HG03064 (cell line): ENCODE measurements at regions not wholly inside any gene's neighbourhood (a gene's known extent, or its start where the extent isn't known, plus 50 kb on each side); places are given as distances from the start of the nearest gene placed in this dataset.
"Not testable (repeated sequence)": the region's sequence is repeated elsewhere in the genome, so short reads cannot be mapped to it uniquely, and the experiment has no call there.

ENCODE experiments used
- ATAC-seq: cut with Tn5 transposase; IDR thresholded peaks from one replicate; pipeline ENCODE4 v1.9.1; 2021; ENCODE audit warnings: low read depth; ENCODE audit not compliant: unreplicated experiment

DNA sequence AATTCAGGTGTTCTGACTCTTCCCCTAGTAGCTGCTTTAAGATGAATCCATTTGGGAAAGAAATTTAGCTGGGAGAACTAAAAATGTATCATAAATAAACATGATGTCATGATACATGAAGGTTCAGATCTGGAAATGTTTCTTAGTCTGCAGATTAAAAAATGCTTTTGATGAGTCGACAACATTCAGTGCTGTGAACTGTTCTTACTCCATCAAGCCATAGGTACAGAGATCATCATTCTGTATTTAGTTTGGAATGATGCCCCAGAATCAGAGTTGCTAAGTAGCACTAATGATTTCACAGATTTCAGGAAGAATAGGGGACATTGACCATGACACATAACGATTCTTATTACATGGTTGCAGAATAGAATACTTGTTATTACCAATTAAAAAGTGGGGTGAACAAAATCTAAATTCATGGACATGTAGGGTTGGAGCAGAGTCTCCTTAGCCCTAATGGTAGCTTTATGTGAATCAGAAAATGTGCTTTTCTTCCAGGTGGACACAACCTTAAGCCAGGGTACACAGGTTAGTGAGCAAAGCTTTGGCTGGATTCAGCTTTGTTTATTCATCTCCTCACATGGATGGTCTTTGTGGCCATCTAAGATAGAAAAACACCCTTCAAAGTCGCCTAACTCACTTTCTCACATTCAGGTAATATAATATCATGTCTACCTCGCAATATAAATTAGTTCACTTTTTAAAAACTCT is 205.4 kb upstream of the SEL1L start:
- no peak for ATAC-seq

DNA sequence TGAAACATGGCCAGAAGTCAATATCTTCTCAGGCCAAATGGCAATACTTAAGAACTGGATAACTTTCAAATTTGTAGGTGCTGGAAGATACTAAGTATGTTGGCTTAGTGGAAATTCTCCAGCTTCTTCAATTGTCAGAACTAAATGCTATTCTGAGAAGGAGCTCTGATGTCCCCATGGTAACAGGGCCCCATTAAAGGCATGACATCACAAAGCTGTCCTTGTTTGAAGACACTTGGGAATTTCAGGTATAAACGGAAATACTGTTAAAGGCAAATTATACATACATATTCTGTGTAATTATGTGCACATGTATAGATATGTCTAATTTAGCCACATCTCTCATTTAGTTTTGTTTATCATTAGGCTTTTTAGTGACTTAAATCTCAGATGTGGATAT is 210.0 kb upstream of the SEL1L start:
- ATAC-seq: no peak

DNA sequence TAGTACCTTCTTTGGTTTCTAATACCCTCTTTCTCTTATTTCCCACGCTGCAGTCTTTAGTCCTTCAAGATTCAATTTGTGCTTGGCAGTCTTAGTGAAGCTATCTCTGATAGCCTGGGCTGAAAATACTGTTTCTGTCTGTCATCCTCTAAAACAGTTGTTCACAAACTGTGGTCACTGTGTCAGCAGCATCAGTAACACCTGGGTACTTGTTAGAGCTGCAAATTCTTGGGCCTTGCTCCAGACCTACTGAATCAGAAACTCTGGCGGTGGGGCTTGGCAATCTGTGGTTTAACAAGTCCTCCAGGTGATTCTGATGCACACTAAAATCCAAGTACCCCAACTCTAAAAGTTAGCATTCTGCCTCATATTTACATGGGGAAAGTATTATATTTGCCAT is 217.5 kb upstream of the SEL1L start:
- no peak for ATAC-seq

- no peak for ATAC-seq
These were observed 225.9 kb upstream of the SEL1L start for GRCh38 chr14:81759541-81759940.

GRCh38 chr14:81765651-81766275 is 232.1 kb upstream of the SEL1L start:
- ATAC-seq: no peak

- no peak for ATAC-seq
These were observed 232.8 kb upstream of the SEL1L start for GRCh38 chr14:81766321-81766915.

GRCh38 chr14:81767266-81767995 is 233.8 kb upstream of the SEL1L start:
- no peak for ATAC-seq

GRCh38 chr14:81771651-81772275 is 238.1 kb upstream of the SEL1L start:
- ATAC-seq: no peak

DNA sequence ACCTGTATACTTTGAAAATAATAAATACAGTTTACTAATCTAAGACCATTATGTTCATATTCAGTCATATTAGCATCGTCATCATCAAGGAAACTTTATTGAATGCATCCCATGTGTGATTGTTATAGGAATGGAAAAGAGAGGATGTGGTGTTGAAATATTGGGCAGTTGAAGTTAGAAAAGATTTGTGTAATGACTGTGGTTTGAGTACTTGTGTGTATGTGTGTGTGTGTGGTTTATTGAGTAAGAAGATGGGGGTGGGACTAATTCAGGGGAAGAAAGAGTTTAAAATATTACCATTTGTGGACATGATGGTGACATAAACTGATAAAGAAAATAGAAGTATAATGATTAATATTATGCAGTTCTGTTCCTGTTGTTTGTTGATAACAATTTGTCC is 238.7 kb upstream of the SEL1L start:
- no peak for ATAC-seq

- no peak for ATAC-seq
These were observed 242.9 kb upstream of the SEL1L start for GRCh38 chr14:81776531-81776930.

DNA sequence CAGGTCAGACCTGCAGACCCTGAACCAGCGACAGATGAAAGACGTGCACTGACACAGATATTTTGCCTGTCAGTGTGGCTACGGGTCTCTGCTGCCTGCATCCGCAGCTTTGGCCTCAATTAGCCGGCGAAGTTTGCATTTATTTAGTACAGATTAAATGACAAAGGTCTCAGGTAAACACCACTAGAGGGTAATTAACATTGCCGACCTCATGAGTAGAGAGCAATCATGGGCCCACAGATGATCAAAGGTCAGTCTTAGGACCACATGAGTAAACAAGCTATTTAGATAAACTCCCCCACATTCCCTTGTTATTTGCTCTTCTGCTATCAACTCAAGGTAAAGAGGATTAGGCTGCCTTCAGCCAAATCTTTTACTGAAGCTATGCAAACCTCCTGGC is 248.1 kb upstream of the SEL1L start:
- not testable (repeated sequence) for ATAC-seq

DNA sequence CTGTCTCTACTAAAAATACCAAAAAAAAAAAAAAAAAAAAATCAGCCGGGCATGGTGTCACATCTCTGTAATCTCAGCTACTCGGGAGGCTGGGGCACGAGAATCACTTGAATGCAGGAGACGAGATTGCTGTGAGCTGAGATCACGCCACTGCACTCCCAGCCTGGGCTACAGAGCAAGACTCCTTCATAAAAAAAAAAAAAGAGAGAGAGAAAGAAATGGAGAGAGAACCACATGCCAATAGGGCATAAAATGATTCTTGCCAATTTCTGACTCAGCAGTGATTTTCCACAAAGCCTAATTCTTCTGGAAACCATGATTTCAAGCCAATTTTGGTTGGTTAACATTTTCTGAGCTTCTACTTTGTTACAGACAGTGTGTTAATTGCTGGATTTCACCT is 250.4 kb upstream of the SEL1L start:
- ATAC-seq: no peak

- no peak for ATAC-seq
These were observed 263.7 kb upstream of the SEL1L start for GRCh38 chr14:81797315-81797714.

GRCh38 chr14:81801921-81802320 is 268.3 kb upstream of the SEL1L start:
- no peak for ATAC-seq

DNA sequence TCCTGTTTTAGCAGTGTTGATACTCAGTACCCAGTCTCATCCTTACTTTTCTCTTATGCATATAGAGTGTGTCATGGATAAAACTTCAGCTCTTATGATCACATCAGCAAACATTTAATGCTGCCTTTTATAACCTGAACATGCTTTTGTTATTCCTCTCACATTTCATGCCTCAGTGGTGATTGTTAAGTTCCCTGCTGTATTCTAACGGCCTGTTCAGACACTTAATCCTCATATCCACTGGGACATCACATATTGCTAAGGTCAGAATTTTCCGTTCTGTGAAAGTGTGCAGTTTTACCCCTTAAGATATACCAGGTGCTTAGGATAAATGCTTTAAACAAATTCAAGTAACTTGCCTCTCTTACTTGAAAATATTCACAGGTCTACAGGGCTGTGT is 268.7 kb upstream of the SEL1L start:
- no peak for ATAC-seq

DNA sequence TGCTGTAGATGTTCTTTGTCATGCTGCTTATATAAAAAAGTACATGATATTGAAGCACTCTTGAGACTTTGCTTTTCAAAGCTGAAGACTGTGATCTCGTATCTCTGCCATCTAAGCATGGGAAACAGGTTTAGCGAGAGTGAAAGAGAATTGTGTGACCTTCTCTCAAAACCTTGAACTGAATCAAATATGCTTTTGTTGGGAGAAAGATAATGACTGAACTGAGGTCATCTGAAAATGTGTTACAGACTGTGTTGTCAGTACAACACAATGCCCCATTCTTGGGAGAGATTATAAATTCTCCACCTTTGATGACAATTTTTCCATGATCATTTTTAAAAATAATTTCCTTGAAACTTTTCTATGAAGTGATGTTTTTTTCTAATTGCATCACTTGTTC is 272.1 kb upstream of the SEL1L start:
- ATAC-seq: no peak

DNA sequence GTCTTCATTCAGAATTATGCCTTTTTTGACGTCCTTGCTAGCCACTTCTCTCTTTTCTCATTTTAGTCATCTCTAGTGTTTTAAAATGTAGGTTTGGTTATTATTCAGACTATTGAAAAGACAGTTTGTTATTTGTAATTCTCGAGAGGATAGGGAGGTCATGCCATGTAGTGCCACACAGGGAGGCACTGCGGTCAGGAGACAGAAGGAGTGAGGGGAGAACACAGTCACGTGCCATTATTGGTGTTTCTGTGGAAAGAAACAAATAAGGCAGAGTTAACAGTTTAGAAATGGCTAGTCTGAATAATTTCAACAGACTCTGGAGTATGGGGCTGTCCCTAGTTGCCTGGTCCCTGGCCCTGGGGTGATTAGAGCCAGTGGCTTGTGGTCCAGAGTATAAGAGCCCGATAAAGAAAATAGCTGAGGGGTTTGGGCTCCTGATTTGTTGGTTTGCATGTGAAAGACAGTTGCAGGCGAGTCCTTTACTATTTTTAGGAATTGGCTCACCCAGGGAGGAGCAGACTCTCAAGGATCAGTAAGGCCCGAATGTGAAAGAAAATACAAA is 278.1 kb upstream of the SEL1L start:
- no peak for ATAC-seq

DNA sequence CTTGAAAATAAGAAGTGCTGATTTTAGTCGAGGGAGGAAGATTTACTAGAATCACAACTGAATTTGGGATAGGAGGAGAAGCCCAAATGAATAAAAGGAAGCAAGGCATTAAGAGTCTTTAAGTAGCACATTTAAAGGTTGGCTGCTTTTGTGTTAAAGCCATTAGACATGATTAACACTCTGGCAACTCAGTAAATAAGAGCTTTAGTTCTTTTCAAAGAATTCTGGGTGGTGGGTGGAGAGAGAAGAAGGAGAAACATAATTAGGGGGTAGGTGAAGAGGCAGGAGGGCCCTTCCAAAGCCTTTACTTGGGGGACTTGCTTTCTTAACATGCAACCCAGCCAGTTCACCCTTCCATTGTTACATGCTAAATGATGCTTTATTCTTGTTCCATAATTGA is 284.6 kb upstream of the SEL1L start:
- ATAC-seq: no peak

- no peak for ATAC-seq
These were observed 285.7 kb upstream of the SEL1L start for GRCh38 chr14:81819344-81819743.

GRCh38 chr14:81819910-81820309 is 286.3 kb upstream of the SEL1L start:
- ATAC-seq: no peak

DNA sequence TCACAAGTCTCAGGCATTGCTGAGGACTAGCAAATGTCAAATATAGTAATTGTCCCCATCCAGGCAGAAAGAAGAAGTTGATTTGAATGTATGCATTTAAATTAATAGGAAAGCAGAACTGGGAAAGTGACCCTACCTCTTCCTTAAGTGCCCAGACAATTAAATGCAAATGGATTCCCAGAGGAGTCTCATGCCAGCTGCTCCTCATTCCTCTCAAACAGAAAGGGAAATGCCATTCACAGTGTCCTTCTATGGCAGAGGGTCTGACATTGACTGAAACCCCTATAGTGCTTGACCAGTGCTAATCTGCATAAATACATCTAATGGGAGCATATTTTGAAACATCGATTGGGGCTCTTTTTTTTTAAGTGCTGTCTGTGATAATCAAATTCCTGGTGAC is 292.4 kb upstream of the SEL1L start:
- ATAC-seq: no peak
